Stimulated activated CD4-positive, alpha-beta T cell treated with anti-CD3 and anti-CD28 coated beads, Interleukin-15, amount 100 ng/mL, for 24 hours (primary cell): ENCODE measurements at regions not wholly inside any gene's neighbourhood (a gene's known extent, or its start where the extent isn't known, plus 50 kb on each side); places are given as distances from the start of the nearest gene placed in this dataset.
"Not testable (repeated sequence)": the region's sequence is repeated elsewhere in the genome, so short reads cannot be mapped to it uniquely, and the experiment has no call there.

Experiments used
- DNase-seq: peaks from one replicate; pipeline ENCODE4 v3.0.0-alpha.2; 2020

DNA sequence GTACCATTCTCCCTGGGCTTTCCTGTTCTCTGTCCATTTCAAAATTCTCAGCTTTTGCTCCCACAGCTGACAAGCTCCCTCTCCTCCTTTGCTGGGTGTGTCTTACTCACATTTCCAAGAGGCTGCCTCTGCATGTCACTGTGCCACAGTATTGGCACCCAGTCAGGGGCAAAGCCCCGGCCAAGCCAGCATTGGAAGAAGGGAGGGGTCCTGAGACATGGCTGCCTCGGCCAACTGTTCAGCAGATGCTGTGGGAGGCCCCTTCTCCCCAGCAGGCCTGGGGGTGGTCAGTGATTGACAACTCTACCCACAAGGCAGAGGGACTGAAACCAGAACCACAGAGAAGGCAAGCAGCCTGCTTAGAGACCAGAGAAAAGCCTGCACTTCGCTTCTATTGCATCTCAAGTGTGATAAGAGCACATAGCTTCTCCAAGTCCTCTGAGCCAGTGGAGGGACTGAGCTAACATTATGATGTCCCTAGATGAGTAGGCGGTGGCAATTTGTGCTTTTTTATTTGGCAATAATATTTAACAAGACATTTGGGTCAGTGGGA lies 294.1 kb downstream of the SIPA1L2 start:
- no peak for DNase-seq

DNA sequence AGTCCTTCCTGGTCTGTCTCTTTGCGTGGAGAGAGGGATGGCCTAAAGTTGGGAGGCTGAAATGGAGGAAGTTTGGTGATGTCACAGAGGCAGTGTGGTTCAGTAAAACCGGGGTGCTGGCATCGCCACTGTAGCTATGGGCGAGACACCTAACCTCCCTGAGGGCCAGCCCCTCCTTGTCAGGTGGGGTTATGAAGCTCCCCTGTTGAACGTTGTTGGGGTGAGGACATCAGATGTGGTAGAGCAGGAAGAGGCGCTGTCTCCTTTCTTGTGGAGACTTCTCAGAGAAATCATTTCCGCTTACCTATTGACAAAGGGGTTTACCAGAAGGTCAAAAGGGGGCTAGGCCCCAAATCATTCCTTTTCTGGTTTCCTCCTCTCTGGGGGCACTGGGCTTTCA lies 294.7 kb downstream of the SIPA1L2 start:
- peak; percentile 5 for DNase-seq

DNA sequence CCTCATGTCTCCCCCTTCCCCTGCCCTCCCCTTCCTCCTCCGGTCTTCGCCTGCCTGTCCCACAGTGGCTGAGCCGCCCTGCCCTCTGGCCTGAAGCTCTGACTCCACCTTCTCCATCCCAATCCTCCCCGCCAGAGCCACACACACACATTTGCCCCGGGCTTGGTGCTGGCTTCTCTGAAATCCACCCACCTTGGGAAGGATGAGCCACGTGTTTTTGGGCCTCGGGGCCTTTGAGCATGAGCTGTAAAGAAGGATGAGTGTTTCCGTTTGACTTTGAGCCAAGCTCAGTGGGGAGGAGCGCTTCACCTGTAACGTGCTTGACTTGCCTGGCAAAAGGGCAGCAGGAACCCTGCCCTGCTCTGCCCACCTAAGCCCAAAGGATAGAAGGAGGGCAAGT lies 295.1 kb downstream of the SIPA1L2 start:
- no peak for DNase-seq

DNA sequence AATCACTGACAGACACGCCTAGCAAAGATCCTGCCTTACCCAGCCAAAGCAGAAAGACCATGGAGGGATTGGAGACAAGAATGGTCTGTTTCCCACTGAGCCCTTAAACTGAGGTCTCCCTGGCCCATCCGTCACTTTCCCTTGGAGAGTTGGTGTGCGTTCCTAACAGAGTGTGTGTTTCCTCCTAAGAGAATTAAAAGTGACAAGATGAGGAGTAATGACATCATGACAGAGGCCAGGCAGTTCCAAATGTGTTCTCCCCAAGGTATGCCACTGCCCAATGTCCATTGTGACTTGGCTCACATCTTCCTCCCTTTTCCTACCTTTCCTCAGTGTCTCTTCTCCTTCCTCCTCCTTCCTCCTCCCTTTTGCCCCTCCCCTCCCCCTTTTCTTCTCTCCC lies 295.7 kb downstream of the SIPA1L2 start:
- no peak for DNase-seq

DNA sequence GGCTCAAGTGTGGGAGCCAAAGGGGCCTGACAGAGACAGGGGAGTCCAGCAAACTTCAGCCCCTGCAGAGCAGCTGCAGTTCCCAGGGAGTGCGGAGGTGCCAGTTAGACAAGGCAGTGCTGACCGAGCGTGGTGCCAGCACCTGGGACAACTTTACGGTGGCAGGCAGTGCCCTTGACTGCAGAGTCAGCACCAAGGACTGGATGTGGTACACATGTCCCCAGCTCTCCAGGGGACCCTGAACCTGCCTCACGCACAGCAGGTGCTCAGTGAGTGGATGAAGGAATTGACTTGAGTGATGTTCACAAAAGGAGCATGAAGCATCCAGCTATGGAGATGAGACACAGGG lies 296.5 kb downstream of the SIPA1L2 start:
- no peak for DNase-seq

DNA sequence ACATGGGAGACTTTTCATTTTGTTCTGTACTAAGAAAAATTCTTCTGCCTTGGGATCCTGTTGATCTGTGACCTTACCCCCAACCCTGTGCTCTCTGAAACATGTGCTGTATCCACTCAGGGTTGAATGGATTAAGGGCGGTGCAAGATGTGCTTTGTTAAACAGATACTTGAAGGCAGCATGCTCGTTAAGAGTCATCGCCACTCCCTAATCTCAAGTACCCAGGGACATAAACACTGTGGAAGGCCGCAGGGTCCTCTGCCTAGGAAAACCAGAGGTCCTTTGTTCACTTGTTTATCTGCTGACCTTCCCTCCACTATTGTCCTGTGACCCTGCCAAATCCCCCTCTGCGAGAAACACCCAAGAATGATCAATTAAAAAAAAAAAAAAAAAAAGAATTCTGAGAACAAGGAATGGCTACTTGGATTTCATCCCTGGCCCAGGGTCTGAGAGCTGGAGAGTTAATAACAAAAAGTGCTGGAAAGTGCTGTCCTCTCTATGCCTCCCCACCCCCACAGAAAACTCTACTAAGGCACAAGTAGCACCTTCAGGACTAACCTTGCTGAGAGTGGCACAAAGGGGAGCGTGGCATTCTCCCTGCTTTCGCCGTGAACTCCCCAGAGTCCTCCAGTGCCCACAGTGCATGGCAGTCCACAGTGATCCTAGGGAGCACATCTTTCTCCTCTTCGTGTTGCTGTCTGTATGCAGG lies 297.1 kb downstream of the SIPA1L2 start:
- not testable (repeated sequence) for DNase-seq

DNA sequence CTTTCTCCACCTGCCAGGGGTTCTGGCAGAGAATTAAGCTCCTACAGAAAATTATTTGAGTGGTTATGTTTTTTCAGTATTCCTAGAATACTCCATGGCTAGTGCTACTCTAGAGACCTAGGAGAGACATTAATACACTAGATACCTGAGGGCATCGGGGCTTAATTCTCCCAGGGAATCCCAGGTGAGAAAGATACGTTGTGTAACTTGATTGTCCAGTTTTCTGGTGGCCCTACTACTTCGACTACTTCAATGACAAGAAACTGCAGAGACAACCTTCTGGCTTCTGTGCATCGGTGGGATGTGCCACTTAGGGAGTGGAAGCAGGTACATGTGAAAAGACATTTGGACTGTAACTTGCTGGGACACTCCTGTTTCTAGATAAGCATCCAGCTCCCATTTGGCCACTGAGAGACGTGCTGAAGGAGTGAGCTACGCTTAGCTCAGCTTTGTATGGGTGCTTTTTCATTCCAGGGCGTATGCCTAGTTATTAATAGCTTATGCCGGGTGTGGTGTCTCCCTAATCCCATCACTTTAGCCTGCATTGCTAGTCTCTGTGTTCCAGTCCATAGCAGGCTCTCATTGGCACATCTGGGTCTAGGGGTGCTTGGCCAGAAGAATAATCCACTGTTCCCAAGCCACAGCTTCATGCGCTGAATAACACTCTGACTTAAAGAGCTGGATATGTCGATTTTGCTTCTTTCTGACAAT lies 300.7 kb downstream of the SIPA1L2 start:
- DNase-seq, result no peak

DNA sequence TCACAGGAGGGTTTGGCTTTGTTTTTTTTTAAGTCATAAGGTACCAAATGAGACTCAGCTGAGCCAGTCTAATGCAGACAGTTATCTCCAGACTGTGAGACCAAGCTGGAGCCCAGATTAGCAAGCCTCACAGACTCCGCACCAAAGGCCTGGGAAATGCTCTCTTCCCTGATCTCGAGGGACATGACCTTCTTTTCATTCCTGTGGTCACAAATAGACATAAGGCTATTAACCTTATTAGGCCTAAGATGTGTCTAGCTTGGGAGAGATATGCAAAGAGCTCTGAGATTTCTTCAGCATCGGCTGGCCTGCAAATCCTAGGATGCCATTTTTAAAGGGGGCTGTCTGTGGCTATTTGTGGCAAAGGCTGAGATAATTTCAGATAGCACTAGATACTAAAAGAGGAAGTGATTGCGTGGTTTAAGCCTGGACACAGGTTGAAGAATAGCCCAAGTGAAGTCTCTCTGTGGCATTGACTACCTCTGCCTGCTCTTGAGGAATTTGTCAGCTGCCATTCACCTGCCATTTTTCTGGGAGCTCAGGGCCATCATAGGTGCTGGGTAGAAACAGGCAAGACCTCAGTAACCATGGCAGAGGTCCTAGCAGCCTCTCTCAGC lies 301.3 kb downstream of the SIPA1L2 start:
- no peak for DNase-seq

DNA sequence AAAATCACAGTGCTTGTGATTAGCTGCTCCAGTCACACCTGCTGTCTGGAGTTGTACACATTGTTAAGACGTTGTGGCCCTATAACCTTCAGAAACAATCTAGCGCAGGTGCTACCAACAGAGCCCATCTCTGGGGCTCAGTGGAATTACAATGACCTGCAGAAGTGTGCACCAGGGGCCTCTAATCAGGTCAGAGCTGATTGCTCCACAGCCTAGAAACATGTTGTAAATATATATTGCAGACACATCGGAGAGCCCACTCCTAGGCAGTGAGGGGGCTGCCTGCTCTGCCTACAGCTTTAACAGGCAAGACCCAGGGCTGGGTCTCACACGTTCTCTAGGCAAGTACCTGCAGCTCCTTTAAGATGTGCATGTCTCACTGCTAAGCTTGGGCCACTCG lies 302.0 kb downstream of the SIPA1L2 start:
- no peak for DNase-seq

DNA sequence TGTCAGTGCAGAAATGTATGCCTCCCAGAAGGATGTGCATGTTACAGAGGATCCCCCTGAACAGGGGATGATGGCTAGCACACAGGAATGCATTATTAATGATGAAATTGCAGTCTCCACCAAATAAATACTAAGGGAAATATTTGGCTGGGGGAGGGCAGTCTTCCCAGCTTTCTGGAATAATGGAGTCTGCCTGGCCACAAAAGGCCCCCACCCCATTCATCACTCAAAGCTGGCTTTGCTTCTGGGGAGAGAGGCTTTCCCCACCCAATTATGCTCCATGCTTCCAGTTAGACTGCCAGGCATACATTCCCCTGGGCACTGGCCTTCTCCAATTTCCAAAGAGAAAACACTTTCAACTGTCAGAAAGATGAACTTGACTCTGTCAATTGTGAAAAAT lies 302.7 kb downstream of the SIPA1L2 start:
- DNase-seq, result no peak

DNA sequence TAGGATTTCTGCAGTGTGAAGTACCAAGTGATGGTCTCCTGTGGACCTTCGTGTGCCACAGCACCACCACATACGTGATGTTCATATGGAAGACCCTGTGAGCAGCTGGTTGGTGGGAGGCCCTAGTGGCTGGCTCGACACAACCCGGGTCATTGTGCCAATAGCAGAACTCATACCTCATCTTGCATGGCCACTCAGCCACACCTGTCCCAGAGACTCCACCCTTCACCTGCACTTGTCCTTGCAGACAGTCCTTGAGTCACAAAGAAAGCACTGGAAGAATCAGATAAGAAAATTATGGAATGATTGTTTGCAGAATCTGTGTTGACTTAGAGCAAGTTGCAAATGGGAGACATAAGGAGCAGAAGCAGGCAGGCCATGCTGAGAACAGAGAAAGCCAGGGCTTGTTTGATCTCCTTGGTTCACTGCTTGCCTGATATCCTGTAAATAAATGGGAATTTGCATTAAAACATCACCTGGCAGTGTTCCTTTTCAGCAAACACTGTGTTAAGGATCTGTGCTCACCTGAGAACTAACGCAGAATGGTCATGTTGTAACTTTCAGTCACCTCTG lies 307.7 kb downstream of the SIPA1L2 start:
- DNase-seq, result no peak

DNA sequence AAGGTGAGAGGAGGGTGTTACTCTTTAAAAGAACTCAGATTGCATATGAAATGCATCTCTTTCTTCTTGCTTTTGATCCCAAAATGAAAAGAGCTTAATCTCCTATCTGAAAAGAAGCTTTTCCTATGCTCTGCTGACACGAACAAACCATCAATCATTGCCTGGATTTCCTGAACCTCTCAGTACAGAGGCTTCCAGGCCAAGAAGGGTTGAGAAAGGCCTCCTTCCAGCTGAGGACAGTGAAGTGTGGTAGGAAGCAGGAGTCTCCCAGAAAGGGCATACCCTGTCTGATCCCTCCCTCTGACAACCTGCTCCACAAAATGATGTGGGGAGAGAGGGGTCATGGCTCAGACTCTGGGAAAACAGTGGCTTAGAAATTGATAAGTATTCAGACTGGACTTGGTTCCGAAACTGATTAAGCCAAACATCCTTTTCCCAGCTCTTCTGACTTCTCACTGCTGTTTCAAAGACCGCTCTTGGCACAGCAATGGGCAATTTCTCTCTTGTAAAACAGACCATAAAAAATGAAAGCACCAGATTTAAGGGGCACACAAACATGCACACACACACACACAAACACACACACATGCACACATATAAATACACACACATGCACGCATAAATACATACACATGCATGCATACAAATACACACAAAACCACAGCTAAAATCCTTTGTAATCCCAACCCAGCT lies 310.3 kb downstream of the SIPA1L2 start:
- no peak for DNase-seq

DNA sequence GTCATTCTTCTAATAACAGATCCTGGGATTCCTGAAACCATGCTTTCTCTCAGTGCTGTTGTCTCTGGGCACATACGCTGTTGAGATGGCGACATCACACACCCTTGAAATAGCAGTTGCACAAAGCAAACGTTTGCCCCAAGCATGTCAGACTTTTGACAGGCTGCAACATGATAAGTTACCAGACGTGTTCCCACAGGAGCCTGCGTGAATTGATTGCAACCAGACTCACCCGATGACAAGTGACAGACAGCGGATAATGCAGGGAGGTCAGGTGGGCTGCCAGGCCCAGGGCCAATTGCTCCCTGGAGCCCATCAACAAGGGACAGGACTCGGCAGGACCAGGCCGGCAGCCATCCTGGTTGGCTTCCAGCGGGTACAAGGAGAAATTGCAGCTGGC lies 310.9 kb downstream of the SIPA1L2 start:
- DNase-seq, result no peak

DNA sequence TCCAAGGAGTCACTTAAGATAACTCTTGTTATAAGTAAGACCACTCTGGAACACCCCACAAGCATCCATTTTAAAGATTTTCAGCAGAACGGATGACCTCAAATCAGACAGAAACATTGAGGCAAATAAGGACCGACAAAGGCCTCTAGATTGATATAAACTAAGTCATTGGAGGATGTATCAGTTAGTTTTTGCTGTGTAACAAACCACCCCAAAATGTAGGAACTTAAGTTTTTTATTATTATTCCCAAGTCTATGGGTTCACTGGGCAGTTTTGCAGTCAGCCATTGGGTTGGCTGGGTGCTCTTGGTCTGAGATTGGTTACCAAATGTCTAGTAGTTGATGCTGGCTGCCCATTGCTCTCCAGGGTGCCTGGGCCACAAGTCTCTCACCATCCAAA lies 311.8 kb downstream of the SIPA1L2 start:
- no peak for DNase-seq

DNA sequence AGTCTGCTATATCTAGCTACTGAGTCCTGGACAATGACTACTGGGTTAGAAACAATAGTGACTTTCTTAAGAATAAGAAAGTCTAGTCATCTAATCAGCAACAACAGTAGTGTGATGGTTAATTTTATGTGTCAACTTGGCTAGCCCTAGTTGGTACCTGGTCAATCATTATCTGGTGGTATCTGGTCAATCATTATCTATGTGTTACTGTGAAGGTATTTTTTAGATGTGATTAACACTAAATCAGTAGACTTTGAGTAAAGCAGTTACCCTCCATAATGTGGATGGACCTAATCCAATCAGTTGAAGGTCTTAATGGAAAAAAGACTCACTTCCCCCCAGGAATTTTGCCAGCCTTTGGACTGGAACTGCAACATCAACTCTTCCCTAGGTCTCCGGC lies 312.6 kb downstream of the SIPA1L2 start:
- DNase-seq, result no peak

DNA sequence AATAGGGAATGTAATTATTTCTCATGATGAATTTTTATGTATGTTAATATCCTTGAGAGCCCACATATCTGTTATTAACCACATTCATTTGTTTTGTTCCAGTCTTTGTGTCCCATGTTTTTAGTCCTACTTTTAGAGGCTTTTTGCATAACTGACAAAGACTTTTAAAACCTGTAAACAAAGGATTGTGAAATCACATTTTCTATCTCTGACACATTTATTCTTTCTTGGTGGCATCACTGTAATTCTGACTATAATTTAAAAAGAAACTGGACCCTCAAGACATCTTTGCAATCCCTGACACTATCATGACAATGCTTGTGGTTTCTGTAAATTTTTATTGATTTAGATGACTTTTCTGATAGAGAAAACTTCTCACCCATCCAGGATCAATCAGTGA lies 313.1 kb downstream of the SIPA1L2 start:
- no peak for DNase-seq

DNA sequence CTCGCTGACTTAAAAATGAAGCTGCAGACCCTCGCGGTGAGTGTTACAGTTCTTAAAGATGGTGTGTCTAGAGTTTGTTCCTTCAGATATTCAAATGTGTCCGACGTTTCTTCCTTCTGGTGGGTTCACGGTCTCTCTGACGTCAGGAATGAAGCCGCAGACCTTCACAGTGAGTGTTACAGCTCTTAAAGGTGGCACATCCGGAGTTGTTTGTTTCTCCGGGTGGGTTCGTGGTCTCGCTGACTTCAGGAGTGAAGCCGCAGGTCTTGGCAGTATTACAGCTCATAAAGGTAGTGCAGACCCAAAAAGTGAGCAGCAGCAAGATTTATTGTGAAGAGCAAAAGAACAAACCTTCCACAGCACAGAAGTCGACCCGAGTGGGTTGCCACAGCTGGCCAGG lies 316.1 kb downstream of the SIPA1L2 start:
- not testable (repeated sequence) for DNase-seq

DNA sequence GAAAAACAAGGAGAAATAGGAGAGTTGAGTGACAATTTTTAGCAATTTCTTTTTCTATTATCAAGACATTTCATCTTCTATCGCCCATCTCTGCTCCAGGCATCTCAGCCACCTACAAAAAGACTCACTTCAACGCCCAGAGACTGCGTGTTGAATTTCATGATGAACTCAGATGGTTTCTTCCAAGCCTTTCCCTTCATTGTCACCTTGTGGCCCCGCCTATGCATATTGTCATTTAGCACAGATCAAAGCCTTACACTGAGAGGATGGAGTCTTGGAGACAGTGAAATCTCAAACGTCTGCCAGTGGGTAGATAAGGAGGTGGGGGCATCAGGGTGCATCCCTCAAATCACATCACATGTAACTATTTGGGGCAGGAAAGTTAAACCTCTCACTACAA lies 319.4 kb downstream of the SIPA1L2 start:
- DNase-seq, result no peak

DNA sequence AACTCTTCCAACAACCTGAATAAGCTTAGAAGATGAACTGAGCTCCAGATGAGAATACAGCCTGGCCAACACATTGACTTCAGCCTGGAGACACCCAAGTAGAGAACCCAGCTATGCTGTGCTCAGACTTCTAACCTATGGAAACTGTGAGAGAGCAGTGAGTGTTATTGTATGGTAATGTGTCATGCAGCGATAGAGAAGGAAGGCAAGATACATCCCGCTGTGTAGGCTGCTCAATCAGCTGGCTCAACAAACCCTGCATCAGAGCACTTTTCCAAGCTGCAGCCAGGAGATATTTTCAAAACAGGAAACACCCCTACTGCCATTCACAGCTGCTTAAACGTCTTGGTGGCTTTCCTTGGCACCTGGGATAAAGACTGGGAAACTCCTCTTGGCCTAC lies 321.3 kb downstream of the SIPA1L2 start:
- DNase-seq, result no peak

DNA sequence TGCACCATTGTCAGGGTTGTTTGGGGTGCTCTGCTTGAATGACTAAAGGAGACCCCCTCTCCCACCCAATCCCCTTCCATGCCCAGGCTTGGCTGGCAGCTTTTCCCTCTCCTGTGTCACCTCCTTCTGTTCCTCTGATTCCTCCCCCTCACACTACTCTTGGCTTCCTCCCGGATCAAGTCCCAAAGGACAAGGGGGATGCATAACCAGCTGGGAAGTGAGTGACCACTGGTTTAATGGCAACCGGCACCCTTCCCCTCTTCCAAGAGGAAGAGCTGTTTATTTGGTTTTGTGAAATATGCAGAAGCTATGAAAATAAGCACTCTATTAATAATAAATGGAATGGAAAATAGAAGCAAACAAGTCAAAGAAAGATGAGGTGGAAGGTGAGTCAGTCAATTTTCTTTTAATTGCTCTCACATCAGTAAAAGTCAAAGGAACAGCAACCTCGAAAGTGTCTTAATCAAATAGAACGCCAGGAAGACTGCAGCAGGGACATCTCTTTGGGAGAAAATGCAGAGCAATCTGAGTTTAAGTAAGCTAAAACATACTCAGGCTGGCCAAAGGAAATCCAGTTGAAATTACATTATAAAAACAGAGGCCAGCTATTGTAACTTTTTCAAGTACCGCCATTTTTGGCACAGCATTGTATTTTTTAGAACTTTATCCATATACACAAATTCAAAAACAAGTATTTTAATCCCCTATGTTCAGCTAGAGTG lies 322.5 kb downstream of the SIPA1L2 start:
- DNase-seq, result no peak

DNA sequence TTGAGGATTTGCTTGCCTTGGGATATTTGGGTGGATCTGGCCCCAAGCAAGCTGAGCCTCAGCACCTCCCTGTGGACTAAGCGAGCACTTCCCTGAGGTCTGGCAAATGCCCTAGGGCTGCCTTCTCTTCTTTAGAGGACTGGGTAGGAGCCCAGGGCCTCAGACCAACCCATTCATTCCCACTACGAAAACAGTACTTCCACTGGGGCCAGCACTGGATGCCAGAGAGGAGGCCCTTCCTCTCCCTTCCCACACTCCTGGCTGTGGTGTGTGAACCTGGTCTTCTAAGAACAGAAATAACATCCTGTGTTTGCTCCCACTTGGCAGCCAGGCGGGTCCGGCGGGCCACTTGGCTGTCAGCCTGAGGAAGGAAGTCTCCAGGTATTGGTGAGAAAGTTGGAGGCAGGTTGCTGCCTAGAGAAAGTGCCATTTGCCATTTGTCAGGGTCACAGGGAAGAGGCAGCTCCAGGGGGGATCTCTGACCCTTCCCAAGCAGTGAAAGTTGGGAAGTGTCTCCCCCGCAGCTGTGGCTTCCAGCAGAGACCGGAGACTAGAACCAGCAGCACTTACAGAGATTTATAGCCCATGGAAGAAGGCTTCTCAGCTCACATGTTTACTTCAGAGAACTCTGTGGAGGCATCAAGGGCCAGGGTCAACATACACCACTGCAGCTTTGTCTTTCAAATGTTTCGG lies 323.5 kb downstream of the SIPA1L2 start:
- no peak for DNase-seq

DNA sequence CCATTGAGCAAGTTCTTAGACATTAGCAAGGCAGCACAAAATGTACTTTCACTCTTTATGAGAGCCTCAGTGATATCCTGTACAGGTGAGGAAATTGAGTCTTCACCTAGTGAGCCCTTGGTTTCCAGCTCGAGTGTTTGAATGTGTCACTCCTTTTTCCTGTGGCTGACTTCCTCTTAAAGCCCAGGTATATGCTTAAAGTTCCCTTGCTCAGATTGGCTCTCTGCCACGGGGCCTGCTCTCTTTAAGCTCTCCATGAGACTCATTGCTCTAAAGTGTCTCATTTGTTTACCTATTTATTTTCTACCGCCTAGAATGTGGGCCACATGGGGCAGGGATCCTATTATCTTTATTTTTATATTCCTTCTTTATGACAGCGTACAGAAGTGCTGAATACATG lies 324.9 kb downstream of the SIPA1L2 start:
- DNase-seq, result no peak
